ENCODE measurements at regions not wholly inside any gene's neighbourhood (a gene's known extent, or its start where the extent isn't known, plus 50 kb on each side); places are given as distances from the start of the nearest gene placed in this dataset.

GRCh38 chr15:53074221-53074620 lies 284.1 kb upstream of the ONECUT1 start:
- Histone ChIP-seq H3K79me2 (ENCODE audit: insufficient read depth, low read length) (no peaks in the 10 kb centered on the region), H3K9me3 (ENCODE audit: control insufficient read depth in 1 of 2, insufficient read depth in 1 of 2, low read depth in 1 of 2, low read length in 2 of 2) (no peaks in the 10 kb centered on the region), H3K9me2 (ENCODE audit: insufficient read depth) (no peaks in the 10 kb centered on the region), H3K27ac (ENCODE audit: low read depth, low read length) (no peak overlapping the region), H3K4me3 (replicated peaks in 1 of 2; ENCODE audit: low read depth in 1 of 2, low read length in 2 of 2) (no peak overlapping the region), H3K4me2 (ENCODE audit: low read length) (no peak overlapping the region), H2AFZ (ENCODE audit: low read depth, low read length, poor library complexity, severe bottlenecking) (no peak overlapping the region), H4K20me1 (ENCODE audit: insufficient read depth) (no peaks in the 10 kb centered on the region), H3K27me3 (ENCODE audit: insufficient read depth, low read length) (no peaks in the 10 kb centered on the region), H3K4me1 (ENCODE audit: control insufficient read depth in 1 of 2, insufficient read depth in 2 of 2, low read length in 2 of 2) (no peaks in the 10 kb centered on the region), H3K9ac (ENCODE audit: low read length) (no peak overlapping the region), H3K36me3 (ENCODE audit: control insufficient read depth in 1 of 2, insufficient read depth in 2 of 2, low read length in 2 of 2) (no peaks in the 10 kb centered on the region)
- no peak for DNase-seq (ENCODE audit: low read depth, low spot score)
- intact Hi-C loops (cut with micrococcal nuclease) = no loop called here
- ChIA-PET RAD21 (ENCODE audit: low non-redundant PET in 1 of 2, low total read pairs in 2 of 2, uncharacterized antibody in 2 of 2, unreplicated experiment in 2 of 2) (no interaction called here), CTCF (no interaction called here), POLR2A (no interaction called here)
- TF ChIP-seq CBX3 (IDR thresholded peaks at IDR 0.05; ENCODE audit: low read depth) = no peak
- TF ChIP-seq MAX (IDR thresholded peaks at IDR 0.05) = no peak
- TF ChIP-seq RAD21 (IDR thresholded peaks at IDR 0.05; ENCODE audit: low read depth) = no peak
- TF ChIP-seq SP1 (IDR thresholded peaks at IDR 0.05; ENCODE audit: low read depth) = no peak
- TF ChIP-seq POLR2A (IDR thresholded peaks at IDR 0.05; ENCODE audit: borderline replicate concordance, extremely low read depth, insufficient read depth, insufficient read length) = no peak
- TF ChIP-seq SIN3A (IDR thresholded peaks at IDR 0.05; ENCODE audit: low read depth) = no peak
- TF ChIP-seq EGR1 (IDR thresholded peaks at IDR 0.05; ENCODE audit: low read depth) = no peak
- TF ChIP-seq EZH2 (IDR thresholded peaks at IDR 0.05) = no peak
- no peak for TF ChIP-seq ZBTB33 (IDR thresholded peaks at IDR 0.05; ENCODE audit: extremely low read depth, insufficient replicate concordance, low read length)
- TF ChIP-seq FOSL1 (IDR thresholded peaks at IDR 0.05; ENCODE audit: low read depth) = no peak
- TF ChIP-seq CEBPB (IDR thresholded peaks at IDR 0.05; ENCODE audit: low read depth) = no peak
- no peak for TF ChIP-seq YY1 (IDR thresholded peaks at IDR 0.05; ENCODE audit: extremely low read depth, insufficient replicate concordance, low read depth, low read length)
- TF ChIP-seq JUND (IDR thresholded peaks at IDR 0.05) = no peak
- TF ChIP-seq CTCF (IDR thresholded peaks at IDR 0.05 in 2 of 3, conservative IDR thresholded peaks at IDR 0.05 in 1 of 3; ENCODE audit: borderline replicate concordance in 1 of 3, insufficient read depth in 1 of 3, low read depth in 2 of 3, low read length in 2 of 3) = no peak
- TF ChIP-seq EZH2phosphoT487 (IDR thresholded peaks at IDR 0.05; ENCODE audit: borderline replicate concordance) = no peak
- TF ChIP-seq TCF7L2 (IDR thresholded peaks at IDR 0.05; ENCODE audit: borderline replicate concordance, extremely low read depth, insufficient read depth, insufficient read length) = no peak
- TF ChIP-seq ZNF274 (IDR thresholded peaks at IDR 0.05; ENCODE audit: low read depth, low read length) = no peak
- ATAC-seq = no peak
- BruUV-seq (replicated peaks) = no TSS peak
